IPS DF 19.7 (cell line): ENCODE measurements at regions not wholly inside any gene's neighbourhood (a gene's known extent, or its start where the extent isn't known, plus 50 kb on each side); places are given as distances from the start of the nearest gene placed in this dataset.

ENCODE experiments used
- DNase-seq: peaks from one replicate; pipeline ENCODE4 v3.0.0-alpha.2; 2013; ENCODE audit warnings: low read depth, low spot score

- no peak for DNase-seq
Observed at GRCh38 chr18:22467760-22468553, 50.2 kb upstream of the CTAGE1 start.

GRCh38 chr18:22468554-22468891 lies 50.8 kb upstream of the CTAGE1 start:
- DNase-seq, result no peak

- DNase-seq, result no peak
Observed at GRCh38 chr18:22469061-22469734, 51.5 kb upstream of the CTAGE1 start.

- DNase-seq, result no peak
Observed at GRCh38 chr18:22469926-22470247, 52.2 kb upstream of the CTAGE1 start.

GRCh38 chr18:22470248-22471235 lies 52.8 kb upstream of the CTAGE1 start:
- DNase-seq, result no peak

GRCh38 chr18:22471546-22472131 lies 53.9 kb upstream of the CTAGE1 start:
- DNase-seq, result no peak

- DNase-seq, result no peak
Observed at GRCh38 chr18:22473366-22473765, 55.7 kb upstream of the CTAGE1 start.

- DNase-seq, result no peak
Observed at GRCh38 chr18:22475426-22476100, 57.8 kb upstream of the CTAGE1 start.

GRCh38 chr18:22477222-22477621 lies 59.5 kb upstream of the CTAGE1 start:
- DNase-seq, result no peak

- DNase-seq, result no peak
Observed at GRCh38 chr18:22482948-22483347, 65.2 kb upstream of the CTAGE1 start.

GRCh38 chr18:22483407-22483806 lies 65.7 kb upstream of the CTAGE1 start:
- no peak for DNase-seq

GRCh38 chr18:22484471-22484870 lies 66.8 kb upstream of the CTAGE1 start:
- no peak for DNase-seq

- no peak for DNase-seq
Observed at GRCh38 chr18:22485808-22486244, 68.1 kb upstream of the CTAGE1 start.

- DNase-seq, result no peak
Observed at GRCh38 chr18:22486667-22487066, 69.0 kb upstream of the CTAGE1 start.

GRCh38 chr18:22488554-22488953 lies 70.8 kb upstream of the CTAGE1 start:
- no peak for DNase-seq

GRCh38 chr18:22489704-22490103 lies 72.0 kb upstream of the CTAGE1 start:
- DNase-seq, result no peak

GRCh38 chr18:22490429-22490846 lies 72.7 kb upstream of the CTAGE1 start:
- DNase-seq, result no peak

GRCh38 chr18:22493255-22493654 lies 75.5 kb upstream of the CTAGE1 start:
- no peak for DNase-seq

GRCh38 chr18:22493940-22494339 lies 76.2 kb upstream of the CTAGE1 start:
- no peak for DNase-seq

- DNase-seq, result no peak
Observed at GRCh38 chr18:22494771-22495170, 77.1 kb upstream of the CTAGE1 start.

GRCh38 chr18:22499421-22499820 lies 81.7 kb upstream of the CTAGE1 start:
- DNase-seq, result no peak
